GM20000 (cell line): ENCODE measurements at regions not wholly inside any gene's neighbourhood (a gene's known extent, or its start where the extent isn't known, plus 50 kb on each side); places are given as distances from the start of the nearest gene placed in this dataset.
"Not testable (repeated sequence)": the region's sequence is repeated elsewhere in the genome, so short reads cannot be mapped to it uniquely, and the experiment has no call there.

Experiments
- DNase-seq: peaks from one replicate; pipeline ENCODE4 v3.0.0; 2012; ENCODE audit warnings: low spot score

DNA sequence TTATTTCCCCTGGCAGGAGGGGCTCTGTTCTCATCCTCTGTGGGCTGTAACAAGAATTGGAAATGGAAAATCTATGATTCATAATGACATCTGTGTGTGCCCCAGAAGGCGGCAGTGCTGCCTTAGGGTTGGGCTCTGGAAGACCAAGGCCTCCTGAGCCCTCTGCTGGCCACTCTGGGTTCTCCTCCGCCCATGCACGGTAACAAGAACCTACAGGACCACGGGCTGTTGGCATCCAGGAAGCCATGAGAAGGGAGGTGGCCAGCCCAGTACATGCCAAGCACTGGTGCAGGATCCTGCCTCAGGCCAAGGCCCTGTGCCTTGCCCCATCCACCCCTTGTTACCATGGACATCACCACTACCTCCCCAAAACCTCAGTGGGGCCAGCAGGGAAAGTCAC lies 454.2 kb downstream of the TP53TG3F start:
- DNase-seq = not testable (repeated sequence)

DNA sequence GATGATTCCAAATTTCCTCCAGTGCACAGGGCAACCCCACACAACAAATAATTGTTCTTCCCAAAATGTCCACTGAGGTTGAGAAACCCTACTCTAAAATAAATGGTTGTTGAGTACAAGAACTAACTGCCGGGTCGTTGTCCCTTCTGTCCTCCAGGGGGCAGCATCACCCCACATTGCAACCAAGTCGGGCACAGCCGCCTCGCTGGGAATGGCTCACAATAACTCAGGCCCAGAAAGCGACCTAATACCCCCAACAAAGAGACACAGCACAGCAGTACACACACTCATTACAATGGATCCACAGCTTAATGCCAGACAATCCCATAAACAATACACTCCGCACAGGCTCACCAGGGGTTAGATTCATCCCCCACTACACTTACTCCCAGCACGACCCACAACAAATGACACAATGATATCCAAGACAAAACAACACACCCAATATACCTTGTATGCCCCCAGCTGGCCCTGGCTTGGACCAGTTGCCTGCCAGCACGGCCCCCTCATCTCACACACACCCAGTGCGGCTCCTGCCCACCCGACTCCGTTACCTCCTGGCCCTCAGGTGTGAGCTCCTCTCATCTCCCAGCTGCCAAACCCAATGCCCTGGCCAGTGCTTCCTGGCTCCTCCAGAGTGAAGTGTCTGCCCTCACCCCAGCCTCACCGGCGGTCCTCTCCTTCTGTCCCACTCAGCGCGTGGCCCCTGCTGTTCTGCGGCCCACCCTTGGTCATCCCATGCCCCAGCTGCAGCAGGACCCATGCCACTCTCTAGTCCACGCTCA lies 461.5 kb downstream of the TP53TG3F start:
- not testable (repeated sequence) for DNase-seq

DNA sequence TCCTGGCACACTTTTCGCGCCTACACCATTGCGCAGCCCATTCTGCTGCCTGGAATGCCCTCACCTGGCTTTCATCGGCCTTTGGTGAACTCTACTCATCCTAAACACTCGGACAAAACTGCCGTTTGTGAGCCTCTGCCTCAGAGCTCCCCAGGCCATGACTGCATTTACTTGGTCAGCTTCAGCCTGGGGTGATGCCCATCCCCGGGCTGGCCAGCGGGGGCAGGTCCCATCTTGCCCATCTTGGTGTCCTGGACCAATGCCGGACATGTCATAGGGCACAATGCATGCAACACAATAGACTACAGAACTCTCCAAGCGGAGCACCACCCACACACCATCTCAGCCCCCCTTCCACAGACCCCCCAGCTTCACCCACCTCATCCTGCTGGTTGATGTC lies 463.5 kb downstream of the TP53TG3F start:
- DNase-seq = not testable (repeated sequence)

DNA sequence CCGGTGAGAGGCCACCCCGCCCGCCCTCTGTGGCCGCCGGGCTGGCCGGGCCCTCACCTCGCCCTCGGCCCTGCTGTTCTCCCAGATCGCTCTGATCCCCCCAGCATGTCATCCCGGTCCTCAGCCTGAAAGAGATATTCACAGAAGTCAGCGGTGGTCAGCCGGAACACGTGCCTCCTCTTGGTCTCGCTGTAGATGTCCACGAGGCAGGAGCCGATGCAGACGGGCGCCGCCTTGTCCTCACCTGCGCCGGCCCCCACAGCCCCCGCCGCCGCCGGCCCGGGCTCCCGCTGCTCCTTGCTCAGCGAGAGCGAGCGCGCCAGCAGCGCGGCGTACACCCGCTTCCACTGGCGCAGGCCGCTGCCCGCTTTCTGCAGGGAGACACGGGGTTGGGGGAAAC lies 468.6 kb downstream of the TP53TG3F start:
- not testable (repeated sequence) for DNase-seq

DNA sequence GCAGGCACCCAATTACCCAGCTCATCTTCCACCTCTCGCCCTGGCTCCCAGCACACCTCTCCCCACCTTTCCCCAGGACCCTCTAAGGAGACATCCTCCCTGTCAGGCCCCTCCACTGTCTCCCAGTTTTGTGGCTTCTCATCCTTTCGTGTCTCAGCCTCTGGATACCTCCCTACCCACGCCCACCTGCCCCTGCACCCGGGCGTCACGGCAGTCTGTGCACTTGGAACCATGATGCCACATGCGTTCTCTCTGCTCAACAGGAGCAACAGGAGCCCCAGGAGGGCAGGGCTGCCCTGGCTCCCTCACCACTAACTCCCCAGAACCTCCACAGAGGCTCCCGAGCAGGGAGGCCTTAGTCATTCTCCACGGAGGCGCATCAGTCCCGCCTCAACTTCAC lies 472.8 kb downstream of the TP53TG3F start:
- DNase-seq = not testable (repeated sequence)

DNA sequence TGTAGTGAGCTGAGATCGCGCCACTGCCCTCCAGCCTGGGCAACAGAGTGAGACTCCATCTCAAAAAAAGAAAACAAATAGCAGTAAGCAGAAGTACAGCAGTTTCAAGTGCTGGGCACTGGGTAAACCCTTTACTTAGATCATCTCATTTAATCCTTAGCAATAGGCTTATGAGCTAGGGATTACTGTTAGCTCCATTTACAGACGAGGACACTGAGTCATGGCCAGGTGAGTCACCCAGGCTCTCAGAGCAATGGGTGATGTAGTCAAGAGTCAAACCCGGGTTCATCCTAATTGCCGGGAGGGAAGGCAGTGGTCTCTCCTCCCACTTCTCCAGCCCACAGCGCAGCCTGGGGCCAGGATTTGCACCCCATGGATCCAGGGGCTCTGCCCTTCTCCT lies 473.6 kb downstream of the TP53TG3F start:
- not testable (repeated sequence) for DNase-seq

DNA sequence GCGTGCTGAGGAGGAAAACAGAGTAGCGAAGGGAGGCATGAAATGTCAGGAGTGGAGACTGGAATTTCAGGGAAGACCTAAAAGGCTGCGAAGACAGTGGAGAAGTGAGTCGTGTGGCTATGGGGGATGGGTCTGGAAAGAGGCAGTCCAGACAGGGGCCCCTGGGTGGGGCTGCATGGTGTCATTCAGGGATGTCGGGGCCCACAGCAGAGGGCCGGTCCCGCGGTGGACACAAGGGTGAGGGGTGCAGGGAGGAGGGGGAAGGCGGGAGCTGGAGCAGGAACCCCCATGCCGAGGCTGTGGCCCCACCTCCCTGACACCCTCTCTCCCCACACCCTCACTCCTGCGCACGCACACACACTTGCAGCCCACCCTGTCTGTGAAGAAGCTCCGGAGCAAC lies 476.4 kb downstream of the TP53TG3F start:
- not testable (repeated sequence) for DNase-seq

DNA sequence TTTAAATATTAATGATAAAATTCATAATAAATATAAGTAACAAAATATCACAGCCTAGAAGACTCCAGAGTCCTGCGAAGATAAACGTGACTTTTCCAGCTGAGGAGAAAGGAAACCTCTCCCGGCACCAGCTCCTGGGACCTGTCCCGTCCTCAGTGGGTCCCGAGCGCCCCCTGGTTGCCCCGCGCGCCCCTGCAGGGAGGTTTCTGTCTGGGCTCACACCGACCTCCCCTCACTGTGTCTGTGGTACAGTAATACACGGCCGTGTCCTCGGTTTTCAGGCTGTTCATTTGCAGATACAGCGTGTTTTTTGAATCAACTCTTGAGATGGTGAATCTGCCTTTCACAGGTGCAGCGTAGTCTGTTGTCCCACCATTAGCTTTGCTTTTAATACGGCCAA lies 478.7 kb downstream of the TP53TG3F start:
- not testable (repeated sequence) for DNase-seq

DNA sequence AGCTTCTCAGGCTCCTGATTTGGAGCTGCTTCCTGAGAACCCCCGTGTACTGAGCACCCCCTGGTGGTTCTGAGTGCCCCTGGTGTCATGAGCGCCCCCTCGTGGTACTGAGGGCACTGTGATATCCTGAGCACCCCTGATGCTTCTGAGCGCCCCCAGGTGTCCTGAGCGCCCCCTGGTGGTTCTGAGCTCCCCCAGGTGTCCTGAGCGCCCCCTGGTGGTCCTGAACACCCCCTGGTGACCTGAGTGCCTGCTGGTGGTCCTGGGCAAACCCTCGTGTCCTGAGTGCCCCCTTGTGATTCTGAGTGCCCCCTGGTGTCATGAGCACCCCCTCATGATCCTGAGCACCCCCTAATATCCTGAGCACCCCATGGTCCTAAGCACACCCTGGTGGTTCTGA lies 502.1 kb downstream of the TP53TG3F start:
- DNase-seq = not testable (repeated sequence)

DNA sequence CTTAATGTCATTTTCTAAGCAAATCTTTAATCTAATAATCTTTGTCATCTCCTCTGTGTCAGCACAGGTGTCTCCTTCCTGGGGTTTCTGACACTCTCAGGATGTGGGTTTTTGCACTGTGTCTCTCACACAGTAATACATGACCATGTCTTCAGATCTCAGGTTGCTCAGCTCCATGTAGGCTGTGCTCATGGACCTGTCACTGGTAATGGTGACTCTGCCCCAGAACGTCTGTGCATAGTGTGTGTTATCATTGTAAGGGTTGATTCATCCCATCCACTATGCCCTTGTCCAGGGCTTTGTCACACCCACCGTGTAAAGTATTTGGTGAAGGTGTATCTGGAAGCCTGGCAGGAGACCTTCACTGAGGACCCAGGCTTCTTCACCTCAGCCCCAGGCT lies 506.1 kb downstream of the TP53TG3F start:
- DNase-seq = not testable (repeated sequence)

DNA sequence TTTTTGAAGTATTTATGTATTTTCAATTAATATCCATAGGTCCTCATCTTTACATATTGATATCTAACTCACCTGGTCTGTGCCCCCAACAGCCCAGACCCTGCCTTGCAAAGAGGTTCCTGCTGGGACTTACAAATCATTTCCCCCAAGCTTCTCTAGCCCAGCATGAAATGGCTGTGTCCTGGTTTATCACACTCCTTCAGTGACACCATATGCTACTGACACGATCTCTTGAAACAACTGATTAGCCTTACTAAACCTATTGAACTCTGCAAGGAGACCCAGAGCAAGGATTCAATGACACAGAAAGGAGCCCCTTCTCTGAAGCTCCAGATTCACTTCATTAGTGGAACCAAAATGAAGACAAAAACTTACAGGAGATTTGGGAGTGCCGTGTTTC lies 507.4 kb downstream of the TP53TG3F start:
- not testable (repeated sequence) for DNase-seq

DNA sequence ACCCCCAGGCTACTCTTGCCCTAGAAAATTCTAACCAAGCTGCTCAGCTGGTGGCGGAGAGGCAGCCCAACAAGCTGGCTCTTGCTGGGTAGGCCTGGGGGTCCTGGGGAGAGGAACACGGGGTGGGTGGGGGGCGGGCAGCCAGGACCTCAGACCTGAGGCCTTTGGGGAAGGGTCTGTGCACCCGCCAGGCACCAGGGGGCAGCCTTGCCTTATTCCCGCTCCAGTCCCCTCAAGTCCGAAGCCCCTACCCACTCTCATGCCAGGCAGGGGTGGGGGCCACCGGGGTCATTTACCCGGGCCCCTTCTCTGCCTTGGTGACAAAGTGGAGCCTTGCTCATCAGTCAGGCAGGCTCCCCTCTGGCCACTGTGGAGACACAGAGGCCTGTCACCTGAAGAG lies 515.1 kb downstream of the TP53TG3F start:
- DNase-seq = not testable (repeated sequence)

DNA sequence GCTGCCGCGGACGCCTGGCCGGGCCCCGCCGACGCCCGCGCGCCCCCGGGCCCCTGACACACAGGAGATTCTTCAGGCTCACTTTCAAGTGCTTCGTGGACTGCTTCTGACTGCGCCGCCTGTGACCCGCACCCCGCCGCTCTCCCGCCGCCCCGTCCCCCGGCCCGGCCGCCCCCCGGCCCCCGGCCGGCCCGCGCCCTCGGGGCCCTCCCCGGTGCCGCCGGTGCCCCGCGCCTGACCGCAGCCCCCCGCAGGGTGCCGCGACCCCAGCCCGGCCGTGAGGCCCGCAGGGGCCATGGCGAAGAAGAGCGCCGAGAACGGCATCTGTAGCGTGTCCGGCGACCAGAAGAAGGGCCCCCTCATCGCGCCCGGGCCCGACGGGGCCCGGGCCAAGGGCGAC lies 516.3 kb downstream of the TP53TG3F start:
- not testable (repeated sequence) for DNase-seq

DNA sequence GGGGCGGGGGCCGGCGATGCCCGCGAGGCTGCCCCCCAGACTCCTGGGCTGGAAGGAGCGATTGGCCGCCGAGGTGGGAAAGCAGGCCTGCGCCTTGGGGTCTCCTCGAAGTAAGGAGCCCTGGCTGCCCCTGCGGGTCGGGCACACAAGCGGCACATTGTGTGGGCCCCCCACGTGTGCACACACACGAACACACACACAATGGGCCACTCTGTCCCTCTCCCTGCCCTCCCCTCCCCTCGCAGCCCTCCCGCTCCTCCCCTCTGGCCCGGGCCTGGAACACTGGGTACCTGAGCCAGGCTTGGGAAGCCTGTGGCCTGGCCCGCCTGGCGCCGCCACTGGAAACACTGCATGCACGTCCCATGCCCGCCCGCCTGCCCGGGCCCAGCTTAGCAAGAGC lies 517.1 kb downstream of the TP53TG3F start:
- DNase-seq = not testable (repeated sequence)

DNA sequence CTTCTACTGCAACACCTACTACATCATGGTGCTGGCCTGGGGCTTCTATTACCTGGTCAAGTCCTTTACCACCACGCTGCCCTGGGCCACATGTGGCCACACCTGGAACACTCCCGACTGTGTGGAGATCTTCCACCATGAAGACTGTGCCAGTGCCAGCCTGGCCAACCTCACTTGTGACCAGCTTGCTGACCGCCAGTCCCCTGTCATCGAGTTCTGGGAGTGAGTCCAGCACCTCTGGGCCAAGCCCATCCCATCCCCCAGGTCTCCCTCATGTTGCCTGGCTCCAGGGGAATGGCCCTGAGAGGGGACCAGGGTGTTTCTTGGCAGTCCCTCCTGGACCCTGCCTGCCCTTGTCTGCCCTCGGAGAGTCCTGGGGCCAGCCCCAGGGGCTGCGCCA lies 519.4 kb downstream of the TP53TG3F start:
- not testable (repeated sequence) for DNase-seq

DNA sequence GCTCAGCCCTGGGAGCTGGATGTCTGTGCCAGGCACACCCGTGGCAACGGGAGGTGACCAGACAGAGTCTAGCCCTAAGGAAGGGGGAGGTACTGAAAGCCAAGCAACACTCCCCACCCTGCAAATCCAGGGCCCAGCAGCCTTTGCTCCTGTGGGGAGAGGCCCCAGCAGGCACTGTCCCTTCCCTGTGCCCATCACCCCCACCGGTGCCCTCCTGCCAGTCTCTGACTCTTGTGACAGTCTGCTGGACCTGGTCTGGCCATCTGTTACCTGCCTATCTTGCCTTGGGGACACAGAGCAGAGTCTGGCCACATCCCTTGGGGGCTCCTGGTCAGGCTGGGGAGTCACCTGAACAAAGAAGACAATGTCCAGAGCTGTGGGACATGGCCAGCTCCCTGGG lies 520.2 kb downstream of the TP53TG3F start:
- DNase-seq = not testable (repeated sequence)

DNA sequence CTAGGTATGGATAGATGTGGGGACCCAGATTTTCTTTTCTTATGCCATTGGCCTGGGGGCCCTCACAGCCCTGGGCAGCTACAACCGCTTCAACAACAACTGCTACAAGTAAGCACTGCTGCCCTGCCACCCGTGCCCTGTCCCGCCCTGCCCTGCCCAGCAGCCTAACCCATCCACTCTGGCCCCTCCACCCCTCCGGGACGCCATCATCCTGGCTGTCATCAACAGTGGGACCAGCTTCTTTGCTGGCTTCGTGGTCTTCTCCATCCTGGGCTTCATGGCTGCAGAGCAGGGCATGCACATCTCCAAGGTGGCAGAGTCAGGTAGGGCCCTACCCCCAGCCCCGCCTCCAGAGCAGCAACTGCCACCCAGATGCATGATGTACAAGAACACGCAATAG lies 521.3 kb downstream of the TP53TG3F start:
- DNase-seq = not testable (repeated sequence)

DNA sequence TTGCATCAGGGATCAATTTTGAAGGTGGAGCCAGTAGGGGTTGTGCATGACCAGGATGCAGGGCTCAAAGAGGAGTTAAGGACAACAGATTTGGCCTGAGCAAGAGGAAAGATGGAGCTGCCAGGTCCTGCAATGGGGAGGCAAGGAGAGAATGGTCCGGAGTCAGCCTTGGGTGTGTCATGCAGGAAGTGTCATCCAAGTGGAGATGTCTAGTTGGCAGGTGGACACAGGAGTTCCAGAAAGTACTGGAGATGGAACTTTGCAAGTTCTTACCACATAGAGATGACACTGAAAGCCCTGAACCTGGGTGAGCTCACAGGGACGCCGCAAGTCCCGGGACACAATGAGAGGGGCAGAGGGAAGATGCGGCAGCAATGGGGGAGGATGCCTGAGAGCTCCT lies 525.0 kb downstream of the TP53TG3F start:
- not testable (repeated sequence) for DNase-seq

DNA sequence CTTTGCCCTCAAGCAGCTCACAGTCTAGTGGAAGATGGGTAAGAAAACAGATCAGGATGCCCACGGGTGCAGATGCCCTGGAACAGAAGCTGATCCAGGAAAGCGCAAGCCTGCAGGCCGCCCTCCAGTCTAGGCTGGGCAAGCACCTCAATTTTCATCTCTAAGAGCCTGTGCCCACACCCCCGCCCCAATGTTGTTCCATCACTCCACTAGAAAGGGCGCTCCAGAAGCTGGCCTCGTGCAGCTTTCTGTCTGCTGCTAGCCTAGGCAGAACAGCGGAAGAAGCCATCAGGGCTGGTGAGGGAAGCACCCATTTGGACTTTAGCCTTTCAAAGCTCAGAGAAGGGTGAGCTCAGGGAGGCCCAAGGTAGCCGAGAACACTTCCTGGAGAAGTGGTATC lies 527.1 kb downstream of the TP53TG3F start:
- not testable (repeated sequence) for DNase-seq

DNA sequence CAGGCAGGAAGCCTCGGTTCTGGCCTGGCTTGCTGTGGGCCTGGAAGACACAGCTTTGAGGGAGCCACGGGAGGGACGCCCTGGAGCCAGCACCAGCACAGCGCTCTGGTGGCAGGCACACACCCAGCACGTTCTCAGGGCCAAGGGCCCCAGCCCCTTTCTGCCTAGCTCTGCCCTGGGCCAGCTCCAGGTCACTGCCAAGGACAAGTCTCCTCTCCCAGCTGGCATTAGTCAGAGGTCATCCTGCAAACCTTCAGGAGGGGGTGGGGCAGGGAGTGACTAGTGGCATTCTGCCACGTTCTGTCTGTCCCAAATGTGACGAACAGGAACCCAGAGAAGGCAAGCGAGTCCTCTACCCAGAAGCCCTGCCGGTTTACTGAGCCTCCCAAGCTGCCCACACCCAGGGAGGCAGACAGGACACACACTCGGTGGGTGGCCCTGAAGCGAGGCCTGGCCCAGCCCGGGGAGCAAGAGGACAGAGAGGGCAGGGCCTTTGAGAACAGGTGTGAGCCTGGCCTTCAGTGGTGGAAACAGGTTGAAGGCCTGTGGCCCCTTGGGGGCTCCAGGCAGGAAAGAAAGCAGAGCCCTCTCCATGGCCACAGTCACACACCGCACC lies 528.0 kb downstream of the TP53TG3F start:
- not testable (repeated sequence) for DNase-seq

DNA sequence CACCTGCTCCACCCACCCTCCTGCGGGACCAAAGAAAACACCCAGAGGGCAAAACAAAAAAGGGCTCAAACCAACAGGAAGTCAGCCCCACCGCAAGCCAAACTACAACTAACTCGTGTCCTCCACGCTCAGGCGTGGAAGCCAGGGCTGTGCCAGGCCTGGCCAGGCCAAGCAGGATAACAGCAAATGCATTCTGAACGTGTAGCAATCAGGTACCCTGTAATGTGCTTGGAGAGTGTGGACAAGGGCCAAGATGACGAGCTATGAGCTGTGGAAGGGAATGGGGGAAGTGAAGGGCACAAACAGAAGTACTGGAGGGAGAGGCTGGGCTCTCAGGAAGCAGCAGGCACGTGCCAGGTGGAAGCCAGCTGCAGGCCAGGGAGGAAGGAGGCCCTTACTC lies 528.6 kb downstream of the TP53TG3F start:
- DNase-seq = not testable (repeated sequence)

DNA sequence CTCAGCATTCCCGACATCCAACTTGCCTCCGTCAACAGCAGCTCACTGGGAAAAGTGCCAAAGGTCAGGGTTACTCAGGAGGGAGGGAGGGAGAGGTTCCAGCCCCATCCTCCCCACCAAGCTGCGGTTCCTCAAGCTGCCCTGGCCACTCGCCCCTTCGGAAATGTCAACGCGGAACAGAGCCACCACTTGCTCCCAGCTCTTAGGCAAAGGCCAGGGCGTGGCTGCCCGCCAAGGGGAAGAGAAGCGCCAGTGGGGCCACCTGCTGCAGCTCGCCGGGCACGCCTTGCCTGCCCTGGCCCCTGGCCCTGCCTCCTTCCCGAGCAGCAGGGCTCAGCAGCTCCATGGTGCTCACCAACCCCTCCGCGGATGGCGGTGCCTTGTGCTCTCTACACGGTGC lies 531.1 kb downstream of the TP53TG3F start:
- not testable (repeated sequence) for DNase-seq

DNA sequence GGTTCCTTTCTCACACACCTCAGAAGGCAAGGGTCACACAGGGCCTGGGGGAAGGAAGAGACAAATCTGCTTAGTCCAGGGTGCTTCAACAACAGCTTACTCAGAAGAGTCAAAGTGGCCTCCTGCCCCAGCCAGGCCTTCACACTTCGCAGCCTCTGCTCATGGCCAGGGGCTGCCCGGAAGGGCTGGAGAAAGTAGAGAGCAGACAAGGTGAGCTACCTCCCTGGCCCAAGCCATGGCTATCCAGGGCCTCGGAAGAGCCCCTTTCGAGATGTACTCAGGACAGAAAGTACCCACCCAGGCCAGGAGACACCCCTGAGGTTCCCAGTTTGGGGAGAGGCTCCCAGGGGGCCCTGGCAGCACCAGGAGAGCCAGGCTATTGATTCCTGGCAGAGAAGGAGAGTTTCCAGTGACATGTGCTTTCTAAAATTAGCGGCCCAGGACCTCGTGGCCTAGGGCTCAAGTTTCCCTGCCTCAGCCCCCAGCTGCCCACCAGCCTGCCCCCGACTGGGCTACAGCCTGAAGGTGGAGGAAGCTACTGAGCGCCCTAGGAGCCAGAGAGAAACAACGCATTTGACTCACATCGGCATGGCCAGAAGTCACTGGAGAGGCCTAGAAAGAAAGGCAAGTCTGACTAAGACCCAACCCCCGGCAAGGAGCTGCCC lies 533.2 kb downstream of the TP53TG3F start:
- not testable (repeated sequence) for DNase-seq
